ENCODE measurements at regions not wholly inside any gene's neighbourhood (a gene's known extent, or its start where the extent isn't known, plus 50 kb on each side); places are given as distances from the start of the nearest gene placed in this dataset.

- Histone ChIP-seq H3K36me3 (ENCODE audit: control insufficient read depth, insufficient read depth, low read length) (no peaks in the 10 kb centered on the region), H3K4me2 (ENCODE audit: extremely low read depth, insufficient read depth, low read length) (no peak overlapping the region), H3K9ac (ENCODE audit: insufficient read depth, low read length) (no peak overlapping the region), H3K27ac (ENCODE audit: insufficient read depth, low read length) (no peak overlapping the region), H3K27me3 (ENCODE audit: control insufficient read depth, insufficient read depth, low read length) (no peaks in the 10 kb centered on the region), H4K20me1 (ENCODE audit: control insufficient read depth, extremely low read depth, insufficient read depth, low read length) (no peaks in the 10 kb centered on the region), H2AFZ (ENCODE audit: low read length) (no peak overlapping the region), H3K79me2 (ENCODE audit: control insufficient read depth, insufficient read depth, low read length) (no peaks in the 10 kb centered on the region), H3K4me3 (replicated peaks in 1 of 4; ENCODE audit: control extremely low read depth in 1 of 4, insufficient read depth in 1 of 4, low read depth in 3 of 4, low read length in 4 of 4) (no peak overlapping the region), H3K4me1 (ENCODE audit: control insufficient read depth, extremely low read depth, insufficient read depth, low read length) (no peaks in the 10 kb centered on the region), H3K9me3 (ENCODE audit: control insufficient read depth, insufficient read depth, low read depth, low read length) (no peaks in the 10 kb centered on the region)
- no peak for TF ChIP-seq CTCF (conservative IDR thresholded peaks at IDR 0.05 in 1 of 2, IDR thresholded peaks at IDR 0.05 in 1 of 2; ENCODE audit: low read depth in 1 of 2, low read length in 2 of 2)
- TF ChIP-seq EZH2 (IDR thresholded peaks at IDR 0.05; ENCODE audit: low read length, missing control alignments), result no peak
- DNase-seq (ENCODE audit: low read depth in 2 of 2), result no peak
Measured at GRCh38 chr17:33416131-33416530, 123.0 kb upstream of the ASIC2 start.

GRCh38 chr17:33421933-33422332 is 128.8 kb upstream of the ASIC2 start:
- H3K27me3 ChIP-seq (ENCODE audit: control insufficient read depth, insufficient read depth, low read length), result no peaks in the 10 kb centered on the region

DNA sequence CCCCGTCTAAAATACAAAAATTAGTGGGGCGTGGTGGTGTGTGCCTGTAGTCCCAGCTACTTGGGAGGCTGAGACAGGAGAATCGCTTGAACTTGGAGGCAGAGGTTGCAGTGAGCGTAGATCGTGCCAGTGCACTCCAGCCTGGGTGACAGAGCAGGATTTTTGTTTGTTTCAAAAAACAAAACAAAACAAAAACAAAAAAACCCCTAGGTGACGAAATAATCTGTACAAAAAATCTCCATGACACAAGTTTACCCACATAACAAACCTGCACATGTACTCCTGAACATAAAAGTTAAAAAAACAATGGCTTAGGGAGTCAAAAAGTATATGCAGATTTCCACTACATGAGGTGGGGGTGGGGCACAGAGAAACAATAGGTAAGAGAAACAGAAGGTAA is 140.5 kb upstream of the ASIC2 start:
- H3K4me1 ChIP-seq (ENCODE audit: control insufficient read depth, extremely low read depth, insufficient read depth, low read length), result no peaks in the 10 kb centered on the region
- no peaks in the 10 kb centered on the region for H3K9me3 ChIP-seq (ENCODE audit: control insufficient read depth, insufficient read depth, low read depth, low read length)
- no peak overlapping the region for H3K4me3 ChIP-seq (replicated peaks in 1 of 4; ENCODE audit: control extremely low read depth in 1 of 4, insufficient read depth in 1 of 4, low read depth in 3 of 4, low read length in 4 of 4)
- no peaks in the 10 kb centered on the region for H3K36me3 ChIP-seq (ENCODE audit: control insufficient read depth, insufficient read depth, low read length)
- no peak for DNase-seq (ENCODE audit: low read depth in 2 of 2)
- no peak overlapping the region for H3K4me2 ChIP-seq (ENCODE audit: extremely low read depth, insufficient read depth, low read length)
- no peak overlapping the region for H3K9ac ChIP-seq (ENCODE audit: insufficient read depth, low read length)
- H3K27ac ChIP-seq (ENCODE audit: insufficient read depth, low read length), result no peak overlapping the region
- no peak overlapping the region for H2AFZ ChIP-seq (ENCODE audit: low read length)
- TF ChIP-seq EZH2 (IDR thresholded peaks at IDR 0.05; ENCODE audit: low read length, missing control alignments) (no peak), CTCF (conservative IDR thresholded peaks at IDR 0.05 in 1 of 2, IDR thresholded peaks at IDR 0.05 in 1 of 2; ENCODE audit: low read depth in 1 of 2, low read length in 2 of 2) (no peak)
- no peaks in the 10 kb centered on the region for H4K20me1 ChIP-seq (ENCODE audit: control insufficient read depth, extremely low read depth, insufficient read depth, low read length)
- no peaks in the 10 kb centered on the region for H3K27me3 ChIP-seq (ENCODE audit: control insufficient read depth, insufficient read depth, low read length)
- no peaks in the 10 kb centered on the region for H3K79me2 ChIP-seq (ENCODE audit: control insufficient read depth, insufficient read depth, low read length)

More at GRCh38 chr17:33421933-33422332, 128.8 kb upstream of the ASIC2 start:
- no peaks in the 10 kb centered on the region for H3K36me3 ChIP-seq (ENCODE audit: control insufficient read depth, insufficient read depth, low read length)
- no peak for TF ChIP-seq CTCF (conservative IDR thresholded peaks at IDR 0.05 in 1 of 2, IDR thresholded peaks at IDR 0.05 in 1 of 2; ENCODE audit: low read depth in 1 of 2, low read length in 2 of 2)
- no peaks in the 10 kb centered on the region for H3K9me3 ChIP-seq (ENCODE audit: control insufficient read depth, insufficient read depth, low read depth, low read length)
- H2AFZ ChIP-seq (ENCODE audit: low read length), result no peak overlapping the region
- H3K79me2 ChIP-seq (ENCODE audit: control insufficient read depth, insufficient read depth, low read length), result no peaks in the 10 kb centered on the region
- H3K9ac ChIP-seq (ENCODE audit: insufficient read depth, low read length), result no peak overlapping the region
- no peak for DNase-seq (ENCODE audit: low read depth in 2 of 2)
- H4K20me1 ChIP-seq (ENCODE audit: control insufficient read depth, extremely low read depth, insufficient read depth, low read length), result no peaks in the 10 kb centered on the region
- H3K4me1 ChIP-seq (ENCODE audit: control insufficient read depth, extremely low read depth, insufficient read depth, low read length), result no peaks in the 10 kb centered on the region
- no peak overlapping the region for H3K27ac ChIP-seq (ENCODE audit: insufficient read depth, low read length)
- H3K4me2 ChIP-seq (ENCODE audit: extremely low read depth, insufficient read depth, low read length), result no peak overlapping the region
- H3K4me3 ChIP-seq (replicated peaks in 1 of 4; ENCODE audit: control extremely low read depth in 1 of 4, insufficient read depth in 1 of 4, low read depth in 3 of 4, low read length in 4 of 4), result no peak overlapping the region

Measured in fibroblast of lung (primary cell).